Stimulated activated CD4-positive, alpha-beta T cell treated with anti-CD3 and anti-CD28 coated beads, Interleukin-15, amount 100 ng/mL, for 48 hours (primary cell): ENCODE measurements at regions not wholly inside any gene's neighbourhood (a gene's known extent, or its start where the extent isn't known, plus 50 kb on each side); places are given as distances from the start of the nearest gene placed in this dataset.

Source experiments
- DNase-seq, 2 donors: peaks; one replicate each; pipeline ENCODE4 v3.0.0-alpha.2; 2020; ENCODE audit warnings: low read depth in 2 of 2

- no peak for DNase-seq
Measured at GRCh38 chr10:29757551-29758297, 123.0 kb upstream of the SVIL start.

DNA sequence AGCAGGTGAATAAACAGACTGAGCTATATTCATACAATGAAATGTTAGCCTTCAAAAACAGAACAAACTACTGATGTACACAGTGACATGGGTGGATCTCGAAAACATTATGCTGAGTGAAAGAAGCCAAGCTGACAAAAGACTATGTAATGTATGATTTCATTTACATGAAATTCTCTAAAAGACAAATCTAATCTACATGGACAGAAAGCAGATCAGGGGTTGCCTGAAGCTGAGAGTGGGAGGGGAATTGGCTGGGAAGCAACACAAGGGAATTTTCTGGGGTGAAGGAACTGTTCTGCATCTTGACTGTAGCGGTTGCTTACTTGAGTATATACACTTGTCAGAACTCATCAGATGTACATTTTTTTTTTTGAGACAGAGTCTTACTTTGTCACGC is 121.7 kb upstream of the SVIL start:
- no peak for DNase-seq

DNA sequence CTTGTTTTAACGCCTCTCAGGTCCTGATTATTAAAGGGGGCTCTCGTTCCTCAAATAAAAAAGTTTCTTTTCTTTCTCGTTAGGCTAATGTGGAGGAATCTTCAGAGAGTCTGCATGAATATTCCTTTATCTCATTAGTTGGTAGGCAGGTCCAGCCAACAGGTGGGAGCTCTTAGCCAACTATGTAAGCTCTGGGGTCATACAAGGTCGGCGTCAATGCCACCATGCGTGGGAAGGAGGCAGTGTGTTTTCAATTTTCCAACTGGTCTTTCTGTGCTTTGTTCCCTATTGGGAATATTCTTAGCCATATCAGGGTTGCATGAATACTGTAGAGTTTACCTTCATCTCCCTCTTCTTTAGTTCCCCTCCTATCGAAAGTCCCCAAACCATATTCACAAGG is 118.5 kb upstream of the SVIL start:
- DNase-seq, result no peak

GRCh38 chr10:29751684-29752083 is 116.9 kb upstream of the SVIL start:
- no peak for DNase-seq

GRCh38 chr10:29751240-29751639 is 116.5 kb upstream of the SVIL start:
- DNase-seq, result no peak

- DNase-seq, result no peak
Measured at GRCh38 chr10:29749150-29749549, 114.4 kb upstream of the SVIL start.

- DNase-seq, result no peak
Measured at GRCh38 chr10:29748109-29748650, 113.4 kb upstream of the SVIL start.

- DNase-seq, result no peak
Measured at GRCh38 chr10:29746080-29746797, 111.5 kb upstream of the SVIL start.

DNA sequence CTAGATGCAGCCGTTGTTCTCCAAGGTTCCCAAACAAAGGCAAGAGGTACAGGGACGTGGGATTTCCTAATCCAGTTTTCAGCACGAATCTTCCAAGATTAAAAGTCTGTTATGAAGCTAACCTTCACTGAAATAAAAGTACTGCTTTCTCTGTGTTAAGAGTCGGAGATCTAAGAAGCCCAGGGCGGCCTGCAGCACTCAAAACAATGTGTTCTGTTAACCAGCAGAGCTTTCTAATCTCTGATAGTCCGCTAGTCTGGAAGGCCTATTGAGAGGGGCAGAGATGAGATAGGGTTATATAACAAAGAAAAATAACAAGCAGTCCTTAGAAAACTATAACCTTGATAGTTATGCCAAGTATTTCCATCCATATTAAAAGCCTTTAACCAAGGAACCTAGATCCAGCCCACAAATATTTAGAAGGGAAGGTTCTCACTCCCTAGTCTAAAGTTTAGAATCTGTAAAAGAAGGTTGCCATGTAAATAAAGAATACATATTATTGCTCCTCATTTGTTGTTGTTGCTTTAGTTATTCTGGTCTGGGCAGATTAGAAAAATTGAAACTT is 106.3 kb upstream of the SVIL start:
- DNase-seq, result no peak

GRCh38 chr10:29738341-29738740 is 103.6 kb upstream of the SVIL start:
- no peak for DNase-seq

GRCh38 chr10:29737074-29737593 is 102.4 kb upstream of the SVIL start:
- DNase-seq, result no peak

GRCh38 chr10:29736366-29737073 is 101.7 kb upstream of the SVIL start:
- DNase-seq, result no peak

GRCh38 chr10:29735628-29736365 is 101.0 kb upstream of the SVIL start:
- peak; percentile 63 to 82 for DNase-seq

DNA sequence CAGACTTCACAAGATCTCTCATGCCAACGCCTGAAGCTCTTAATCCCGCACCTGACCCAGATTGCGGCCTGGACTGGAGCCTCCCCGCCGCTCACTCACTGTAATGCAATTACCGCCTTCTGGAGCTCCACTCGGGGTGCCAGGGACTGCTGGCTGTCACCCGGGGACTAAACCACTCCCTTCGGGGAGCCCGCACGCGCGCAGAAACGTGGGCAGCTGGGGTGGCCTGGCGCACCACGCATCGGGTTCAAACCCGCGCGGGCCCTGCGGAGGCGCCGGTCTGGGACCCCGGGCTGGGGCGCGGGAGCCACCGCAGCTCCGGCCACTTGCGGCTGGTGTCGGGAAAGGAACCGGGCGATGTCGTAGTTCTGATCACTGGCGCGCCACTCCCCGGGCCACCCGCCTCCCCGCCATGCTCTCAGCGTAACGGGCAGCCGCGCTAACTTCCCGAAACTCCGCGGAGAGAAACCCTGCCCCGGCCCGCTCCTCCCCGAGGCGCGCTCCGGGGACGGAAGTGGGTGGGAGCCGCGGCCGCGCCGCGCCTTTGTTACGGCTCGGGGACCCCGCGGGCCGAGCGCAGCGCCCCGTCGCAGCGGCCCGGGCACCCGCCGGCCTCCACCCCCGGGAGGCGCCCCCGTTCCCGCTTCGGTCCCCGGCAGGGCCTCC is 100.3 kb upstream of the SVIL start:
- DNase-seq, result peak; percentile 11 to 40

DNA sequence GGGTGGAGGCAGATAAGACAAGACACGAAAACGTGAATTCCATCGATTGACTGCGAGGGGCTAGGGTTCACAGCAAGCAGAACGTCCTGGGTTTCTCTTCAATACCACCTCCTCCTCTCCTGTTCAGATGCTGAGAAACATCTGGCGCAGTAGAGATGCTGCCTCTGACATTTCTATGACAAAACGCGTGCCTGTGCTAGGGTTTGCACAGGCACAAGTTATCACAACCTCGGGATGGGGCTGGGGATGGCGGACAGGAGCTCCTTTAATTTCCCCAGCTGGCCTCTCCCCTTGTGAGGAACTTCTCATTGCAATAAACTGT is 99.8 kb upstream of the SVIL start:
- DNase-seq, result no peak

DNA sequence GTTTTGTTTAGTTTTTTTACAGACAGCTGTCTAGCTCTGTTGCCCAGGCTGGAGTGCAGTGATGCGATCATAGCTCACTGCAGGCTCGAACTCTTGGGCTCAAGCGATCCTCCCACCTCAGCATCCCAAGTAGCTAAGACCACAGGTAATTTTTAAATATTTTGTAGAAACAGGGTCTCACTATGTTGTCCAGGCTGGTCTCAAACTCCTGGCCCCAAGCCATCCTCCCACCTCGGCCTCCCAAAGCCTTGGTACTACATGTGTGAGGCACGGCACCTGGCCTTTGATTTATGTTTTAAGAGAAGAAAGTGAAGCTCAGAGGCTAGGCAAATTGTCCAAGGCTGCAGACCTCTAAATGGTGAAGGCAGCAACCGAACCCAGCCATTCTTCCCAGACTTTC is 98.6 kb upstream of the SVIL start:
- DNase-seq, result no peak

DNA sequence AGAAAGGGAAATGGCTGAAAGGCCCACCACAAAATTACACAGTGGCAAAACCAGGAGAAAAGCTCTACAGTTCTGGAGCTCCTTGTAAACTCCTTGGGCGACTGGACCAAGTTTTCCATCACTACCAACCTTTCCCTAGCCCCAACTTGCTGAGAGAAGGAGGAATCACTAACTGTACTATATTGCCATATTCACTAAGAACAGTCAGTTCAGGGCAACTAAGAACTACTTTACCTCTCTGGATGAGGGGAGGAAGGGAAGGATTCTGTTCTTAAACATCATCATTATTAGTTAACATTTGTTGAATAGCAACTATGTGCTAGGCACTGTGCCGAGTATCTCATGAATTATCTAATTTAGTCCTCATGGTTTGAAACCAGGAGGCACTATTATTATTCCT is 98.1 kb upstream of the SVIL start:
- no peak for DNase-seq

- DNase-seq, result no peak
Measured at GRCh38 chr10:29731760-29732159, 97.0 kb upstream of the SVIL start.

GRCh38 chr10:29730969-29731368 is 96.2 kb upstream of the SVIL start:
- DNase-seq, result no peak

GRCh38 chr10:29730458-29730857 is 95.7 kb upstream of the SVIL start:
- no peak for DNase-seq

DNA sequence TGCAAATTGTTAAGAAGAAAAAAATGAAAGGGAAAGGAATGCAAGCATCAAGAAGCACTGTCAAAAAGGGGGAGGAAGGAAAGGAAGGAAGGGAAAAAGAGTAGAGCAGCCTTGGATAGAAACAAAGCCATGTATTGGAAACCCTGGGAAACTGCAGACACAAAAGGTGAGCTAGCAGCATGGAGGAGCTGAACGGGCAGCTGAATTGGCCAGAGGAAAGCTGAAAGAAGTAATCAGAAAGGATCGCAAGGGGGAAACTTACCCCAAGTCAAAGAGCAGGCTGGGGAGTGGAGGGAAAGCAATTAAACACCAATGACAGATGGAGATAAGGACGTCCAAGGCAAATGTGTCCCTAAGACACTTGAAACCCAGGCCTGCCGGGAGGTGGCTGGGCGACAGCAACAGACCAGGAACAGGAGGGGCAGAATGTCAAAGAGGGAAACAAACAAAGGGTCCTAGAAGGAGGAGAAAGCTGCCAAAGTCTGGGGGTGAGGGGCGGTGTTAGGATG is 93.8 kb upstream of the SVIL start:
- no peak for DNase-seq
